C4-2B (cell line): ENCODE measurements at regions not wholly inside any gene's neighbourhood (a gene's known extent, or its start where the extent isn't known, plus 50 kb on each side); places are given as distances from the start of the nearest gene placed in this dataset.
A peak's percentile ranks its signal among the peaks of the same experiment; 100 is the strongest.

Experiments
- H3K27ac ChIP-seq: fragments of 450-650 bp; 2 replicates; pipeline ENCODE4 v1.5.1; 2017
- CTCF ChIP-seq: fragments of 450-650 bp; conservative IDR thresholded peaks from 2 replicates; pipeline ENCODE4 v1.5.1; 2017; ENCODE audit warnings: mild to moderate bottlenecking
- ZFX ChIP-seq: fragments of 450-650 bp; IDR thresholded peaks from 2 replicates; pipeline ENCODE4 v1.6.1; 2017

- TF ChIP-seq ZFX (no peak), CTCF (no peak)
- H3K27ac ChIP-seq: no peak overlapping the region
Observed at GRCh38 chr22:25366408-25366807, 147.0 kb downstream of the CRYBB2 start.

- TF ChIP-seq CTCF: no peak
- TF ChIP-seq ZFX: no peak
- H3K27ac ChIP-seq: no peak overlapping the region
Observed at GRCh38 chr22:25366876-25367466, 147.5 kb downstream of the CRYBB2 start.

GRCh38 chr22:25367756-25368155 is 148.3 kb downstream of the CRYBB2 start:
- H3K27ac ChIP-seq: peak overlapping the region; percentile 50
- TF ChIP-seq ZFX: no peak
- TF ChIP-seq CTCF: no peak

- peak overlapping the region; percentile 50 for H3K27ac ChIP-seq
- TF ChIP-seq ZFX (no peak), CTCF (no peak)
Observed at GRCh38 chr22:25368271-25368670, 148.8 kb downstream of the CRYBB2 start.

- no peak for TF ChIP-seq ZFX
- no peak for TF ChIP-seq CTCF
Observed at GRCh38 chr22:25369041-25369440, 149.6 kb downstream of the CRYBB2 start.

GRCh38 chr22:25370322-25370721 is 150.9 kb downstream of the CRYBB2 start:
- H3K27ac ChIP-seq: no peak overlapping the region
- TF ChIP-seq ZFX (no peak), CTCF (no peak)

More at GRCh38 chr22:25369041-25369440, 149.6 kb downstream of the CRYBB2 start:
- peak overlapping the region; percentile 50 for H3K27ac ChIP-seq

GRCh38 chr22:25372000-25372595 is 152.7 kb downstream of the CRYBB2 start:
- H3K27ac ChIP-seq: no peak overlapping the region
- TF ChIP-seq ZFX (no peak), CTCF (no peak)
